ENCODE measurements at regions not wholly inside any gene's neighbourhood (a gene's known extent, or its start where the extent isn't known, plus 50 kb on each side); places are given as distances from the start of the nearest gene placed in this dataset.

DNA sequence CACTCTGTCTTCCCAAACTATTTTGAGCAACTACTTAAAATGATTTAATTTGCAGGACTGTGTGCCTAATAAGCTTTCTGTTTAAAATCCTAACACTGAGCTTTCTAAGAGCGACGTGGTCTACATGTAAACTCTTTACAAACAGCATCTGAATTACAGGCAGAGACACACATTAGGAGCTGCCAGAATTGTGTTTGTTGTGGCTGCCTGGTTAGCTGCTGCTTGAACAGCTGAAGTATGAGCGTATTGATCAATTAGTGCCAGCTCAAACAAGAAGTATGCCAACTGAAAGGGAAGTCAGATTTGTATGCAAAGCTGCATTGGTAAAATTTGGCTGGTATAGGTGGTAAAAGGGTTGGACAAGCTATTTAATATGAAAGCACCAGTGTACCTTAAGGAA is 384.4 kb downstream of the PCDH7 start:
- H3K27me3 ChIP-seq: no peaks in the 10 kb centered on the region
- H3K27ac ChIP-seq: no peak overlapping the region
- no peaks in the 10 kb centered on the region for H3K4me1 ChIP-seq
- H3K9me3 ChIP-seq (replicated peaks): no peaks in the 10 kb centered on the region
- DNase-seq: no peak
- H3K36me3 ChIP-seq: peaks cover 14% of the 10 kb centered on the region; the same call in 1 of the 2 replicates
- H3K4me3 ChIP-seq: no peak overlapping the region

GRCh38 chr4:31106419-31106818 is 386.2 kb downstream of the PCDH7 start:
- DNase-seq: no peak
- no peak overlapping the region for H3K27ac ChIP-seq

GRCh38 chr4:31107362-31107761 is 387.2 kb downstream of the PCDH7 start:
- Histone ChIP-seq H3K4me3 (no peak overlapping the region), H3K27me3 (no peaks in the 10 kb centered on the region), H3K4me1 (no peaks in the 10 kb centered on the region), H3K9me3 (replicated peaks) (no peaks in the 10 kb centered on the region), H3K36me3 (peaks cover 11% of the 10 kb centered on the region; the same call in 1 of the 2 replicates), H3K27ac (no peak overlapping the region)
- DNase-seq: no peak

More at GRCh38 chr4:31106419-31106818, 386.2 kb downstream of the PCDH7 start:
- no peaks in the 10 kb centered on the region for H3K27me3 ChIP-seq
- H3K4me1 ChIP-seq: no peaks in the 10 kb centered on the region
- H3K9me3 ChIP-seq (replicated peaks): no peaks in the 10 kb centered on the region
- H3K36me3 ChIP-seq: peaks cover 11% of the 10 kb centered on the region; the same call in 1 of the 2 replicates
- no peak overlapping the region for H3K4me3 ChIP-seq

GRCh38 chr4:31108762-31109161 is 388.6 kb downstream of the PCDH7 start:
- DNase-seq: no peak
- Histone ChIP-seq H3K27me3 (no peaks in the 10 kb centered on the region), H3K9me3 (replicated peaks) (no peaks in the 10 kb centered on the region), H3K4me1 (no peaks in the 10 kb centered on the region), H3K27ac (no peak overlapping the region), H3K4me3 (no peak overlapping the region), H3K36me3 (peaks cover 6% of the 10 kb centered on the region; the same call in 1 of the 2 replicates)

GRCh38 chr4:31111790-31112189 is 391.6 kb downstream of the PCDH7 start:
- no peak overlapping the region for H3K4me3 ChIP-seq
- H3K27ac ChIP-seq: no peak overlapping the region
- H3K9me3 ChIP-seq (replicated peaks): no peaks in the 10 kb centered on the region
- no peak for DNase-seq
- no peaks in the 10 kb centered on the region for H3K4me1 ChIP-seq
- no peaks in the 10 kb centered on the region for H3K27me3 ChIP-seq
- H3K36me3 ChIP-seq: peaks cover 3% of the 10 kb centered on the region; the same call in 1 of the 2 replicates

GRCh38 chr4:31114816-31115215 is 394.6 kb downstream of the PCDH7 start:
- no peak overlapping the region for H3K4me3 ChIP-seq

GRCh38 chr4:31124008-31124585 is 403.9 kb downstream of the PCDH7 start:
- H3K4me3 ChIP-seq: no peak overlapping the region
- peaks cover 12% of the 10 kb centered on the region; the same call in 1 of the 2 replicates for H3K36me3 ChIP-seq
- H3K27me3 ChIP-seq: no peaks in the 10 kb centered on the region
- DNase-seq: no peak
- no peak overlapping the region for H3K27ac ChIP-seq
- no peaks in the 10 kb centered on the region for H3K4me1 ChIP-seq
- no peaks in the 10 kb centered on the region for H3K9me3 ChIP-seq (replicated peaks)

More at GRCh38 chr4:31114816-31115215, 394.6 kb downstream of the PCDH7 start:
- Histone ChIP-seq H3K9me3 (replicated peaks) (no peaks in the 10 kb centered on the region), H3K27me3 (no peaks in the 10 kb centered on the region), H3K36me3 (peaks cover 7% of the 10 kb centered on the region), H3K4me1 (no peaks in the 10 kb centered on the region), H3K27ac (no peak overlapping the region)
- no peak for DNase-seq

DNA sequence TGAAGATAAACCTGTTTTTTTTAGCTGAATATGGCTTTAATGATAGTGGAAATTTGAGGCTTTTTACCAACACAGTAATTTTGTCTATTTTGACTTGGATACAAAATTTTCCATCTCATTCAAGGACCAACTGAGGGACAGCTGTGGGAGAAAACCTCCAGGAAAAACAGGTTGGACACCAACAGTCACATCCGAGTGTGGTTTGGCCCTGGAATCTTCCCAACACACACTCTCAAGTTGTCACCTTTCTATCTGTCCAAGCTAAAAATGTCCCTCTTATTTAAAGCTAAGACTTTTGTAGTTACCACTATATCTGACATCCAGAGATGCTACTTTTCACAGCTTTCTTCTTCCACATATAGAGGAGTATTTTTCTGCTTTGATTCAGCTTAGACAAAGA is 404.9 kb downstream of the PCDH7 start:
- no peak for DNase-seq
- no peaks in the 10 kb centered on the region for H3K9me3 ChIP-seq (replicated peaks)
- H3K36me3 ChIP-seq: peaks cover 11% of the 10 kb centered on the region; the same call in 1 of the 2 replicates
- H3K27ac ChIP-seq: no peak overlapping the region
- H3K4me3 ChIP-seq: no peak overlapping the region
- no peaks in the 10 kb centered on the region for H3K27me3 ChIP-seq
- no peaks in the 10 kb centered on the region for H3K4me1 ChIP-seq

DNA sequence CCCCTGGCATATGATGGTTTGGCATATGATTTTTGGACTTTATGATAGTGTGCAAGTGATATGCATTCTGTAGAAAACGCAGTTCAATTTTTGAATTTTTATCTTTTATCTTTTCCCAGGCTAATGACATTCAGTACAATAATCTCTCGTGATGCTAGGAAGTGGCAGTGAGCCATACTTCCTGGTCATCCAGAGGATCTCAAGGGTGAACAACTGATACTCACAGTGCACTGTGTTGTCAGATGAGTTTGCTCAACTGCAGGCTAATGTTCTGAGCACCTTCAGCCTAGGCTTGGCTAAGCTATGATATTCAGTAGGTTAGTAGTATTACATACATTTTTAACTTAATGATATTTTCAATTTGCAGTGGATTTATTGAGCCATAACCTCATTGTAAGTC is 405.3 kb downstream of the PCDH7 start:
- Histone ChIP-seq H3K27ac (no peak overlapping the region), H3K4me3 (no peak overlapping the region), H3K4me1 (no peaks in the 10 kb centered on the region), H3K27me3 (no peaks in the 10 kb centered on the region), H3K9me3 (replicated peaks) (no peaks in the 10 kb centered on the region), H3K36me3 (peaks cover 11% of the 10 kb centered on the region; the same call in 1 of the 2 replicates)
- no peak for DNase-seq

- peaks cover 9% of the 10 kb centered on the region; the same call in 1 of the 2 replicates for H3K36me3 ChIP-seq
- no peaks in the 10 kb centered on the region for H3K4me1 ChIP-seq
- no peak overlapping the region for H3K27ac ChIP-seq
- H3K4me3 ChIP-seq: no peak overlapping the region
- H3K27me3 ChIP-seq: no peaks in the 10 kb centered on the region
- H3K9me3 ChIP-seq (replicated peaks): no peaks in the 10 kb centered on the region
- no peak for DNase-seq
Measured at GRCh38 chr4:31126881-31127398, 406.8 kb downstream of the PCDH7 start.

GRCh38 chr4:31130930-31131329 is 410.8 kb downstream of the PCDH7 start:
- H3K27ac ChIP-seq: no peak overlapping the region
- no peak overlapping the region for H3K4me3 ChIP-seq
- no peaks in the 10 kb centered on the region for H3K4me1 ChIP-seq
- peaks cover 16% of the 10 kb centered on the region; the same call in 1 of the 2 replicates for H3K36me3 ChIP-seq
- no peaks in the 10 kb centered on the region for H3K27me3 ChIP-seq
- DNase-seq: no peak
- no peaks in the 10 kb centered on the region for H3K9me3 ChIP-seq (replicated peaks)

GRCh38 chr4:31134720-31135119 is 414.6 kb downstream of the PCDH7 start:
- H3K9me3 ChIP-seq (replicated peaks): no peaks in the 10 kb centered on the region
- H3K27ac ChIP-seq: no peak overlapping the region
- H3K27me3 ChIP-seq: no peaks in the 10 kb centered on the region
- H3K36me3 ChIP-seq: peaks cover 12% of the 10 kb centered on the region; the same call in 1 of the 2 replicates
- no peak overlapping the region for H3K4me3 ChIP-seq
- H3K4me1 ChIP-seq: no peaks in the 10 kb centered on the region
- DNase-seq: no peak

DNA sequence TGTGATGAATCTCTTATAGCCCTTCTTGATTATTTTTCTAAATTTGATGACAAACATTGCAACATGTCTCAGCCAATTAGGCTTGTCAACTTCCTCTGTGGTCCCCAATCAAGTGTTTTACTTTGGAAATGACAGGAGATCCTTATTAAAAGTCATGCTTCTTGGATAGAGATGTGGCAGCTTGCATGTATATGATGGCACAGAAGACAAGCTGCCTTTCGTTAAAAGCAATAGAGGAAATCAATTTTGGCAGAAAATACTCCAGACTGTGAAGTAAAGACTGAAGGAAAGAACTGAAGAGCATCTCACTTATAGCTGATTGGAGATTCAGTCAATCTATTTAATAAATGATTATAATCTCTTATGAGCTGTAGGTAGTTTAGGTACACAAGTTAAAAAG is 419.6 kb downstream of the PCDH7 start:
- H3K4me3 ChIP-seq: no peak overlapping the region
- no peaks in the 10 kb centered on the region for H3K27me3 ChIP-seq
- no peak for DNase-seq
- H3K27ac ChIP-seq: no peak overlapping the region
- no peaks in the 10 kb centered on the region for H3K4me1 ChIP-seq
- H3K36me3 ChIP-seq: peaks cover 40% of the 10 kb centered on the region
- no peaks in the 10 kb centered on the region; the same call in 1 of the 2 replicates for H3K9me3 ChIP-seq (replicated peaks)

GRCh38 chr4:31141095-31141831 is 421.1 kb downstream of the PCDH7 start:
- H3K27ac ChIP-seq: no peak overlapping the region
- no peaks in the 10 kb centered on the region; the same call in 1 of the 2 replicates for H3K9me3 ChIP-seq (replicated peaks)
- DNase-seq: no peak

DNA sequence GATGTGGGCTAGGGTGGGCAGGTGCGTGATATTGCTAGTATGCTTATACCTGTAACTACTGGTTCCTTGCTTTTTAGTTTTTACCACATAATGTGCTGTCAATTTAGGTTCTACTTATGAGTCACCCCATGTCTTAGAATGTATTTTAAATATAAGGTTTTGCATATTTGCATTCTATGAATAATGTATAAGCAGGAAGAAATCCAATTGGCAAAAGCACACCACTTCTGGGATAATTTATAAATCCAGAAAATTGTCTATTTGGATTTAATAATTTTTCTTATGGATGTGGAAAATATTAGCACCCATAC is 421.6 kb downstream of the PCDH7 start:
- no peak overlapping the region for H3K27ac ChIP-seq
- H3K9me3 ChIP-seq (replicated peaks): no peaks in the 10 kb centered on the region; the same call in 1 of the 2 replicates
- peaks cover 52% of the 10 kb centered on the region for H3K36me3 ChIP-seq
- no peaks in the 10 kb centered on the region for H3K4me1 ChIP-seq
- no peaks in the 10 kb centered on the region for H3K27me3 ChIP-seq
- no peak overlapping the region for H3K4me3 ChIP-seq
- no peak for DNase-seq

More at GRCh38 chr4:31141095-31141831, 421.1 kb downstream of the PCDH7 start:
- Histone ChIP-seq H3K4me1 (no peaks in the 10 kb centered on the region), H3K36me3 (peaks cover 46% of the 10 kb centered on the region), H3K4me3 (no peak overlapping the region), H3K27me3 (no peaks in the 10 kb centered on the region)
